Neural cell (in vitro differentiated cells): ENCODE measurements at regions not wholly inside any gene's neighbourhood (a gene's known extent, or its start where the extent isn't known, plus 50 kb on each side); places are given as distances from the start of the nearest gene placed in this dataset.

ENCODE experiments used
- small RNA-seq, 3 experiments: library from RNA; depleted of rRNA; stranded (forward); fragments of <200 nt; gene quantifications; one replicate each; pipeline ENCODE3, GENCODE V24; 2012

Small RNA genes lying in the stretch of these regions (small RNA-seq; reads per million reads assigned to genes)
- 0 reads per million in 3 experiments for gene AC114737.2
